HG03095 (cell line): ENCODE measurements at regions not wholly inside any gene's neighbourhood (a gene's known extent, or its start where the extent isn't known, plus 50 kb on each side); places are given as distances from the start of the nearest gene placed in this dataset.

Experiments used
- ATAC-seq: cut with Tn5 transposase; IDR thresholded peaks from one replicate; pipeline ENCODE4 v1.9.1; 2021; ENCODE audit warnings: moderate library complexity; ENCODE audit not compliant: unreplicated experiment

DNA sequence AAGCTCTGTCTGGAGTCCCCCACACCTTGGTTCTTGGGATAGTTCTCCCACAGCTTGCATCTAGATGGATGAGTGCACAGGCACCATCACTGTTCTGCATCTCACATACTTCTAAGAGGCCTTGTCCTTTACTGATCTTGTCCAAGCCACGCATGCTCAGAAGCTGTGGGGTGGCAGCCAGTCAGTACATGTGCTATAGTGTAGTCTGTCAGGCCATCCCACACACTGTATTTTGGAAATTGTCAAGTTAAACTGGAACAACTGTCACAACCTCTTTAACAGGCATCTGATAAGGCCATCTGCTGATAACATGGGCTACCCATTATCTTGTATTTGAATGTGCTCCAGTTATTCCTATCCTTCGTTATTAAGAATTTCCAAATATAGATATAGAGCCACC lies 296.5 kb upstream of the AZI2 start:
- no peak for ATAC-seq

DNA sequence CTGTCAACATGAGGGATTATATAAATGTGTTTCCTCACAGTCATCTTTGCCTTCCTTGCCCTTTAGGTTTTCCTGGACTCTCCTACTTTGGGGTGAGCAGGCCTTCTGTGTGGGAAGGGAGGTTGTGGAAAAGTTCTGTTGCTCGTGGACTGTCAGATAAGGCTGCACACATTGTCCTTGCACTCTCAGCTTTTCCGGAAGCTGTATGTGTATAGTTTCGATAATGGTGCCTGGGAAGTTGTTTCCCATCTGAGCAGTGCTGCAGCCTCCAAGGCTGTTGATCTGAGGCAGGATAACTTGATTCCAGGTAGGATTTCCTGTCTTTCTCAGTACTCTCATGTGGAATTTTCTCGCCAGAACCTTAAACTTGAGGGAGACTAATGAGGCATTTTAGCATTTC lies 297.8 kb upstream of the AZI2 start:
- ATAC-seq, result no peak

DNA sequence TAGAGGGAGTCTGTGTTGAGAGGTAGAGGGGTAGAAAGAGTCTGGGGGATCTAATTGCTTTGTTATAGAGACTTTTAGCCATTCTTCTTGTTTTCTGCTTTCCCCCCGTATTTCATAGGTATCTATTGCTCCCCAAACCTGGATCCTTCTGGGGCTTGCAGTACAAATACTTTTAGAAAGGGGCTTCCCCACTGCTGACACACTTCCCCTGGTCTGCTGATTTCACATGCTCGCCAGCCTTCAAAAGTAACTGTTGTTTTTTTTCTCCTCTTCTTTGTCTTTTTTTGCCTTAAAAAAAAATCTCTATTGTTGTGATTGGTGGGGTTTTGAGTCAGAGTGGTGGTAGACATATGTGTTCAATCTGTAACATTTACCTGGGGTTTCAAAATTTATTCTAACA lies 300.6 kb upstream of the AZI2 start:
- no peak for ATAC-seq

DNA sequence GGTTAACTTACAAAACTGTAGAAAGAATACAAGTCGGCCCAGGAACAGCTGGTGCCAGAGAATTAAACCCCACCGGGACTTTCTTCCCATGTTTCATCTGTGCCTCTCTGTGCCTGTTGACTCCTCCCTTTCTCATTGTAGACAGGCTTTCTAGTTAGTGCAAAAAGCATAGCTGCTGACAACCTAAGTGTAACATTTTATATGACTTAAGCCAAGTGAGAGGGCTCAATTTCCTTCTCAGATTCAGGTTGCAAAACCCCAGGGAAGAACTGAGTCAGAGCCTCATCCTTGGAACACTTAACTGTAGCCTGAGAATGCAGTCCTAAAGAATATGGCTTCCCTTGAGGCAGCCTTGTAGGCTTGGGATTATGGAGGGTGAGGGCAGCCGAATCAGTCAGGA lies 302.5 kb upstream of the AZI2 start:
- no peak for ATAC-seq

DNA sequence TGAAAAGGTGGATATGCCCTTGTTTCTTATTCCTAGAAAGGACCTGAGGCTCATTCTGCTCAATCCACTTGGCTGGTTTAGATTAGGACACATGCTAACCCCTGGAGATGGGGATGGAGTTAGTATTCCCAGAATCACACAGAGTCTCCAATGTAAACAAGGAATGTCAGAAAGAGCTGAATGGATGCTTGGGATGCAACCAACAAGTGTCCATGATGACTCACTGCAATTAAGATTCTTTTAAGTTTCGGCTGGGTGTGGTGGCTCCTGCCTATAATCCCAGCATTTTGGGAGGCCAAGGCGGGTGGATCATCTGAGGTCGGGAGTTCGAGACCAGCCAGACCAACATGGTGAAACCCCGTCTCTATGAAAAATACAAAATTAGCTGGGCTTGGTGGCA lies 315.5 kb upstream of the AZI2 start:
- no peak for ATAC-seq

DNA sequence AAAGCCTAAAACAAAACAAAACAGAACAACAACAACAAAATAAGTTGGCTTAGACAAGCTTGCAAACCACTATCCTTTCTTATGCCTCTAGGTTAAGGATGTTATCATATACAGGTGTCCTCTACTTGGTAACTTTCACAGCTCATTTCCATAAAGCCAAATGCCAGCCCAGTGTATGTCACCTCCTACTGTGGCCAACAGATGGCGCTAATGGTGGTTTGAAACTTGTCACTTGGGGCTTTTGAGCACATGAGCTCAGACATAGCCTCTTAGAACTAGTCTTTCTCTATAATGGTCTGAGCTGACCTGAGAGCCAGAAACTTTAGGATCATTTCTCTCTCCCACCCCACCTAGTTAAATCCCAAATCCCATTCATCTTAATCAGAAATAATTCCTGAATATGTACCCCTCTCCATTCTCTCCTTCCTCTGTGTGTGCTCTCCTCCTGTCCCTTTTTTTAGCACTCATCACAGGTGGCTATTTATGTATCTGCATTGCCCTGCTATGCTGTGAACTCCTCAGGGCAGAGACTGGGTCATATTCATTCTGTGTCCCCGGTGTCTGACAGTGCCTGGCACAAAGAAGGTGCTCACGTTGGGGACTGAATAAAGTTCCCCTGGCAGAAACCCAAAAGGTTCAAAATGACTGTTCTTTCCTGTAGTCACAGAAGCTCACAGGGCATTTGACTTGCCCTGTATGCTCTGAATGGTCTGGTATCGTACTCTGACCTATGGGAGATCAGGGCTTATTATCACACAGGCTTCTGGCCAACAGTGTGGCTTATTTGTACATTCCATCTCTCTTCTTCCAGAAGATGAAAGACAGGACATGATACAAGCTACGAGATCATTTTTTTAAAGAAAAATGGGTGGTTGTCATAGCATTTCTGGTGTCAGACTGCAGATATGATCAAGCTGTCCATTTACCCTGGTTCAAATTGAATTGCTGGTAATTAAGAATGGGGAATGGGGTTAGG lies 319.3 kb upstream of the AZI2 start:
- ATAC-seq, result peak; percentile 97

DNA sequence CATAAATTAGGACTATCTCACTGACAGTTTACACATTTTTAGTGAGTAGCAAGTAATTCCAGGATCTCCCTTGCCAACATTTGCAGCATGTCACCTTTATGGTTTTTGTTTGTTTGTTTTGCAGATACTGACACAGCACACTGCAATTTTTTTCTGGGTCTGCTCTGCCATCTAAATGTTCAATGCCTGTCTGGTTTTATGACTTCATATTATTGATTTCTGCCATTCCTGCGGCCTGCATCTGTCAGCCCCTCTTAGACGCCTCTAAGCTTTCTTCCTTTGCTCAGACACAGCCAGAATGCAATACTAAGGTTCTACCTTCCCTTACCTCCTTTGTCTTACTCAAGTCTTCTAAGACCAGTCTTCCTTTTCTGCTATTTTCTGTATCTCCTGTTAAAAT lies 321.2 kb upstream of the AZI2 start:
- ATAC-seq, result no peak

DNA sequence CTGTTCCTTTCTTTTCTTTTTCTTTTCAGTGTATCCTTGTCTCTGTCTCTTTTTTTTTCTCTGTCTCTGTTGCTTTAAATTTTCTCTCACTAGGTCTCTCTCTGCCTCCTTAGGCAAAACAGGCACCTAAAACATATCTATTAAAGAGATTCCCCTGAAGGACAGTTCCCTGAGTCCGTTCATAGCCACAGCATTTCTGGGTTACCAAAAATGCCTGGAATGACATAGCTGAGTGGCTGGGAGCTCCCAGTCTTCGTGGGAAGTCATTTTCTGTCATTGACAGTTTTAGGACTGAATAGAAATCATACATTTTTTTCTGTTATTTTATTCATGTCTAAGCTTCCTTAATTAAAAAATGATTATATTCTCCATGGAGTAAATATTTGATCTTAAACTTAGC lies 323.8 kb upstream of the AZI2 start:
- no peak for ATAC-seq

DNA sequence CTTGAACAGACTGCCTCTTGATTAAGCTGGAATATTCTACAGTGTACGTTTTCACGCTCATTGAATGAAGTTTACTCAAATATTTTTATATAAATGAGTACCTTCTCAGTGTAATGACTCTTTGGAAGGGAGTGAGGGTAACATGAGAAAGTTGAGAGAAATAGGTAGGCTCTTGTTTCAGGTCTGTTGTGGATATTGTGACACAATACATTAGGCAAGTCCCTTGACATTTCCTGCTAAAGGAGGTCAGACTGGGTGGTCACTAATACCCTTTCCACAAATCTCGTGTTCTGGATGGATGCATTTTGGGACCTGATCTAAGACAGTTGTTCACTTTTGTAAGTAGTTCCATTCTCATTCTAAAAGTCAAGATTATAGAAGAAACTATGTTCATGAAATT lies 324.8 kb upstream of the AZI2 start:
- ATAC-seq, result no peak

DNA sequence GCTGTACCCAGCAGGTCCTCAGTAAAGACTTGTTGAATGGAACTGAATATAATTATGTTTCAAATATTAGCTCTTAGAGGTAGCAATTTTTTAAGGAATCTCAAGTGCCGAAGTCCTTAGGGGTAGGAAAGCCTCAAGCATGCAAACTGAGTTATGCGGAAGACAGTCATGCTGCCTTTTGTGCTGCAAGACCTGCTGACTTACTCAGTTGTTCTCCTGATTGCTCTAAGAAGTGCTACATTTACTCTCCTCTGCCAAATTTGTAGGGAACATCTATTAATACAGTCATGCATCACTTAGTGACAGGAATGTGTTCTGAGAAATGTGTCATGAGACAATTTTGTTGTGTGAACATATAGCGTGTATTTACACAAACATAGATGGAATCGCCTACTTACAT lies 325.6 kb upstream of the AZI2 start:
- no peak for ATAC-seq

DNA sequence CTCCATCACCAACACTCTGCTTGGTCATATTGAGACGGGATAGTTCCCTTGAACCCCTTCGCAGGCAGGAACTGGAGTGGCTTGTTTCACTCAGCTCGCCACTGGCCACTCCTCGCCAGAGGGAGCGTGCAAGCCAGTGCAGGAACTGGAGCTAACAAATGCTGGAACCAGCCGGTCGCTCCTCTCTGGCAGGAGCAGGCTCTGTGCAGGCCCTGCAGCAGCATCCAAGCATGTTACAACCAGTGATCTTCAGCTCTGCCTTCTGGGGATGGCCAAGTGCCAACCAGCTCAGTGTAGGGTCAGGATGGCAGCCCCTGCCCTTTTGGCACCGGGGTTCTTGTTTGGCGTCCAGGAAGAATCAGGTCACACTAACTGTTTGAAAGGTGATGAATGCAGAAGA lies 329.0 kb upstream of the AZI2 start:
- no peak for ATAC-seq

DNA sequence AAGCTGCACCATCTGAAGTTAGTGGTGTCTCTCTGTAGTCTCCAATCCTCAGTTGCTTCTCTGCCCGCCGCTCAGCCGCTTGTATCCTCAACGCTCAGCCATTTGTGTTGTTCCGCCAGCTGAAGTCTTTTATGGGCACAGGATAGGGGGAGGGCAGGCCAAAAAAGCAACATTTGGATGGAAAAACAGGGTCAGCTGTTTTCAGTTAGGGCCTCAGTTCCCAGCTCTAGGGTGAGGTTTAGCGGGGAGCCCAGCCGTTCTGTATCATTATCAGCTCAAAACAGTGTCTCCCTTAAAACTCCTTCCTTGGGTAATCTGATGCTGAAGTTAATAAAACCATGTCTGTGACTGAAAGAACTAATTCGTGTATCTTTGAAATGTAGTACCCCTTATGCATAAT lies 329.5 kb upstream of the AZI2 start:
- ATAC-seq, result no peak

DNA sequence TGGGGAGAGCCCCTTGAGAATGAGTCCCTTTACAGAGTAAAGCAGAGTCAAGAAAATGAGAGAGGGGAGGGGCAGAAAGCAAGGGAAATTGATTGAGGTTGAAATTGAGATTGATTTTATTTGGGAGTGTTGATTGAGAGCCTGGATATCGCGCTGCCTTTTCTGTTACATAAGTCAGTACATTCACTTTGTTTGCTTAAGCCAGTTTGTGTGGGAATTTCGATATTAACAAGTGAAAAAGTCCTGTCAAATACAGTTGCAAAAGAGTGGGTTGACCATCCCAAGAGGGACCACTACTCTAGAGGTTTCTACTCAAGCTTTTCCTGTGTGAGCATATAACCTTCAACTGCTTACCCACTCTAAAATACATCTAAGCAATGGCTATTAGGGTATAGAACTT lies 331.4 kb upstream of the AZI2 start:
- no peak for ATAC-seq

DNA sequence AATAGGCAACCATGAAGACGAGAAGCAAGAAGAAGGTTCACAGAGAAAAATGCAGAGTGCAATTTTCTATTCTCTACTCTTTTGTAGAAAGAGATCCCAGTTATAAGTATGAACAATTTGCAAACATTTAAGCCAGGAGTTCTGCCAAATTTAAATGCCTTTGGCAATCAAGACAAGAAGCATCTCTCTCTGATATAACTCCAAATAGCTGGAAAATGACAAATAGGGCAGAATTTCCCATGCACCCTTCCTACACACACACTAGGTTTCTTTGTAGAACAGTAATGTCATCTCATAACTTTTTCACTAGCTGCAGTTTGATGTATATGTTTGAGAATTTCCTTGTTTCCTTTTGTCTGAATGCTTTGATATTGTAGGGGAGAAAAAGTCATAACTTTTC lies 333.5 kb upstream of the AZI2 start:
- ATAC-seq, result no peak

DNA sequence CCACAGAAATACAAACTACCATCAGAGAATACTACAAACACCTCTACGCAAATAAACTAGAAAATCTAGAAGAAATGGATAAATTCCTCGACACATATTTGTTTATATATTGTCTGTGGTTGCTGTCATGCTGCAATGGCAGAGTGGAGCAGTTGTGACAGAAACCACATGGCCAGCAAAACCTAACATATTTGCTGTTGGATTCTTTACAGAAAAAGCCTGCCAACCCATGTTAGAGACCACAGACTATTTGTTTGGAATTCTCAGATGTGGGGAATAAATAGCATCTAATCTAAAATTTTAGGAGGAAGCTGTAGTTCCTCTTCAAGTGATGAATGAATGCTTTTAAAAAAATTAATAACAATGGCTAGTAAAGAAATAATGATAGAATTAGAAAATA lies 341.6 kb upstream of the AZI2 start:
- ATAC-seq, result no peak

DNA sequence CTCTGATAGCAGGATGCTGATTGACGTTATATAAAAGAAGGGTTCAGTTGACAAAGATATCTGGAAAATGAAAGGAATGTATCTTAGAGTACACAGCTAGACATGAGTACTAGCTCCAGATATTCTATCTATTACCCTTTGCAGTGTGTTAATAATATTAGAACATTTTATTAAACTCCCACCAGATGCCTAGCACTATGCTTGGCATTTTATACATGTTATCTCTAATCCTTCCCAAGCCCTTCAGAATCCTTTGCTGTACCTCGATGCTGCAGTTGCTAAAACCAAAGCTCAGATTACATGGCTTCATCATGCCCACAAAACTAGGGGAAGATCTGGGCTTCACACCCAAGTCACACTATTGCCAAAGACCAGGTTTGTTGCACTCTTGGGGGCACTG lies 350.1 kb upstream of the AZI2 start:
- no peak for ATAC-seq

DNA sequence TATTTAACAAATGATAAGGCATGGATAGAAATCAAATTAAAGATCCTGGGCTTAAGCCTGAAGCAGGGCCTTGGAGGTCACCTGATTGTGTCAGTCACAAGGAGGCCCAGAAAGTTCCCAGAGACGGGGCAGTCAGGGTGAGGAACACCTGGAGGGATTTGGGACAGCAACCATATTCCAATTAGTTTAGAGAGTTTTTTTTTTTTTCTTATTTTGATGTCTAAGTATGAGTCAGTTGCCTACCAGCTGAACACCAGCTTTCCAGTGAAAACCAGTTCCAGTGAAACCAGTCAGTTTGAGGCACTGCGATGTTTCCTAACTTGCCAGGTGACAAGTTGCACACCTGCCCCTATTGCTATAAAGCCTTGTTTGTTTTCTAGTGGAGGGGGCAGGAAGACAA lies 350.7 kb upstream of the AZI2 start:
- no peak for ATAC-seq

DNA sequence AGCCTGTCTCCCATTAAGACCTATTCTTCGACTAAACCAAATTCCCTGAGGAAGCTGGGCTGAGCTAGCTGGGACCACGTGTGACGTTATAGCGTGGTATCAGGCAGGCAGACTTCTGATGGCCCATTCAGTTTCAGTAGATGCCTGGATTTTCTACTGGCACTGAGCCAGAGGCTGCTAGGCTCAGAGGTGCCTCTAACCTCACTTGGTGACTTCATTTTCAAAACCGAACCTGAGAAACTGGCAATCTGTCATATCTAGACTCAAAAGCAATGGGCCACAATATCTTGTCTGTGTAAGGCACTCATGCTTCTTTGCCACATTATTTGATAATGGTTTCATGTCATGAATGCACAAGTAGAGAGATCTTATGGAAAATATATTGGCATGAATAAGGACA lies 352.1 kb upstream of the AZI2 start:
- ATAC-seq, result no peak

DNA sequence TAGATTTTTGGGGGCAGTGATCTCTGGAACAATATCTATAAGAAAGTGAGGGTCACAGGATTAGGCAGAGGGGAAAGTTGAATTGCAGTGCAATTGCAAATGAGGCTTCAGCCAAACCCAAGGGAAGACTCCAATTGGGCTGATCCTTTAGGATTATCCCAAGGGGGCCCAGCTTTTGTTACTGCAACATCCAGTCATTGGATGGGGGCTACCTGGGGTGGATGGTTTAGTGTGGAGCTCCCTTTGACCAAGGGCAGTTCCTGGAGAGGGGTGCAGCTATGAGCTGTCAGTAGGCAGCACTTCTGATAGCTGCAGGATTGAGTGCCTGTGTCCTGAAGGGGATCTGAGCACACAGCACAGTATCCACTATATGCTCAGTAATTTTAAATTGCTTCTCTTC lies 355.2 kb upstream of the AZI2 start:
- ATAC-seq, result no peak

DNA sequence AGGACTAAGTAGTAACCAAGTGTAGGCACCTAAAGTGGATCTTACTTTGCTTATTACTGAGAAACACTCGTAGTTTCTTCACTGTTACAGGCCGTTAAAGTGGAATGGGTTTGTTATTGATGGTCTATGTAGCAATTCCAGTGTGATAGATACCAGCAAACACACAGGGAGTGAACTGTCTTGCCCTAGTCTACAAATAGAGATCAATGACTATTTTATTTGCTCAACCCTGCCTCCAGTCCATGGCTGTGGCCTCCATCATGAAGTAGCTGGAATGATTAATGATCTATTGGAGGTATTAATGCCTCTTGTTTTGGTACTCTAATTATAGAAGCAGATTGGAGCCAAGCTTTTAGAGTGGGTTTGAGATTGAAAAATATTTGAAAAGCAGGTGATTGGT lies 362.7 kb upstream of the AZI2 start:
- ATAC-seq, result no peak

DNA sequence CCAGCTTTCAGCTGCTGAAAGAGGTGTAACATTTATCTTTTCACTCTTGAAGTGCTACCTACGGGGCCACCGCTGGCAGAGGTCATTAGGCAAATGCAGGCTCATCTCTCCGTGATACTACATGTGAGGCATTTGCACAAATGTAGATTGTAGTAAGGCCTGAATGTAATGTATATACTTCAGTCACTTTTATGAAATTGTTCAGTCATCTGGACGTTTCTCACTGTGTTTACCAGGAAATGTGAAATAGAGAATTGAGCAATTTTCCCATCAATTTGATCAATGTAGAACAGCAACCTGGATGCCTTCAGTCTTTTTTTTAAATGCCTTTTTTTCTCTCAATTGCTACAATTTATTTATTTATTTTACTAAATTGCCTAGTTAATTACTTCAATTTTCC lies 368.3 kb upstream of the AZI2 start:
- no peak for ATAC-seq

DNA sequence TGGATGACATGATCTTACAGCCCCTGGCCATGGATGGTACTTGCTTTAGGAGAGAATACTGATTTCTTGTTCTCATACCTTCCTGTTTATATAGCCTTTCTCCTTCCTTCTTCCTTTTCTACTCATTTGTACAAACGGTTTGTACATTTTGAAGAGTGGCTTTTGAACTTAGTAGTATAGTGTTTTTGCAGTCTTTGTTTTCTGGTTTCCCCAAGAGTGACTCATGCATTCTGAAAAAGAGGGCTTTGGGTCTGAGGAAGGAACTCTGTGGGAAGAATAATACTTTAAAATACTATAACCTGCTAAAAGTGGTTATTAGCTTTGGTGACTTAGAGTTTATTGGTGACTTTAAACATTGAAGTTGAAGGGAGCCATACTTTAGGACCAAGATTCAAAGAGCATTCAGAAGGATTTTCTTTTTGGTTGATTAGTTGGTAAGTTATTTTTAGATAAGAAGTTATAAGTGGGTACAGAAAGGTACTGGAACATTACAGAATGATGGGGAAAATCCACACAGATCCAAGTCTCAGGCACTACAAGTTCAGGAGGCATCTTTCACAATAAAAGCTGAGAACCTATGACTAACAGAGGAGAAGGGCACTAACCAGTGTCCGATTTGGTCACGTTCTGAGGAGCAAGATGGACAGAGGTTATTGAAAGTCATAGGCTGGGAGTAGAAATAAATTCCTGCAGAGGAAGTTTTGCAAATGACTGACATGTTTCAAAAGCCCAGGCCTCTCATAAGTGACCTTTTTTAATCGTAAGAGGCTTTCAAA lies 369.6 kb upstream of the AZI2 start:
- no peak for ATAC-seq
